NCI-H345 treated with DMSO at 0.1 percent for 48 hours (cell line): ENCODE measurements at regions not wholly inside any gene's neighbourhood (a gene's known extent, or its start where the extent isn't known, plus 50 kb on each side); places are given as distances from the start of the nearest gene placed in this dataset.

Experiments
- DNase-seq: peaks from one replicate; lab custom pipeline; 2025; ENCODE audit not compliant: unreplicated experiment; lab: John Stamatoyannopoulos, UW

DNA sequence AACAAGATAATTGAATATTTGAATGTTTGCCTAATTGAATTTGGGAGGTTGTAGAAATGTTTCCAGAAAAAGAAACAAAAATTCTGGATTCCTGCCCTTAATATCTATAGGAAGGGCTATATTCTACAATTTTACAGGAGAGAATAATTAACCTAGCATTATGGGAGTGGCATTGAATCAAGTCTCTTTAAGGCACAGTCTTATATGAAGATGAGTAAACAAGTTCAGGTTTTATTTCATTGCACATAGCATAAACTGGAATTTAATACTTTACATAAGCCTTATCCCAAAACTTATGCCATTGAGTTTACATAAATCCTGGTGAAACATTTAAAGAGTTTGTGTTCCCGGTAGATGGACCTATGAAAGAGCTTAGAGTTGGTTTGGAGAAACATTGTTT is 138.1 kb upstream of the ADAMTSL1 start:
- DNase-seq = no peak

DNA sequence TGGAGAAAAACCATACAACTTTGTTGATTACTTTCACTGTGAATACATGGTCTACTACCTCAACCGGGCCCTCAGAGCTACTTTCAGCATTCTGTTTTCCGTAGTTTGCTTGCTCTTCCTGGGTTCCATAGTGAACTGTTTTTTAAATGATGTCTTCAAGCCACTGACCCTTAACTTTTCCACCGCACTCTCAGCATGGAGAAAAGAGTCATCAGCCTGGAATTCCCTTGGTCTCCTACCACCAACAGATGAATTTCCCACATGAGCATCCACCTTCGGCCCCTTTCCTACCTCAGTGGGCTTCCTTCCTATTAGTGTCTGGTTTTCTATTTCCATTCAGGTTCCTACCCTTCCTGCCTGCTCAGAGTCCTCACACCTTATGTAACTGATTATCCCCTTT is 135.9 kb upstream of the ADAMTSL1 start:
- no peak for DNase-seq

DNA sequence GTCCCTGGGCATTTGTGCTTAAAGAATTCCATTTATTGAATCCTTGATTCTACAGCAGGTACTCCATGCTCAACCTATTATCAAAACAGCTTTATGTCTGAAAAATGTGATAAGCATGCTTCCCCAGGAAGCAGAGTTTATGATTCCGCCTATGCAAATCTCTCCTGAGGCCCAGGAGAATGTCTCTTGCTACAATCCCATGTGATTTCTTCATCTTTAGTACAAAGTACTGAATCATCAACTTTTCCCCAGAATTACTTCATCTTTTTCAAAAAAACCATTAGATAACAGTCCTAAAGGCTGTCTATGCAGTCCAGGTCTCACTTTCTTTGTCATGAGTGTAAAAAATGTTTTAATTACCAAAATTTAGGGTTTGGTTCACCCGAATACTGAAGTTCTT is 130.2 kb upstream of the ADAMTSL1 start:
- no peak for DNase-seq

DNA sequence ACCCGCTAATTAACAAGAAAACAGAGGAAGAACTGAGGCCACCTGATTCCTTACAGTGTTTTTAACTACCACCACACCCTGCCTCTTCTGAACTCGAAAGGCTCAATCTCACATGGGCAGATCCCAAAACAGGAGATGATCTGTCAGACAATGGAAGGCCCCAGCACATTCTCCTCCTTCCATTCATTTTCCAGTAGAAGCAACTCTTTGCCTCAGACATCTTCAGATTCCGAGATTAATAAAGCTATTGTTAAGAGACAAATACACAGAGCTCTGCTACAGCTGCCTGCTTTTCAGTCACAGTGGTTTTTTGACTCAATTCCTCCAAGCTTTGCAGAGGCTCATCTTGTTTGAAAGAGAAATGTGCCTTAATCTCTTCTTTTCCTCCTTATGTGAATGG is 127.2 kb upstream of the ADAMTSL1 start:
- DNase-seq = no peak

DNA sequence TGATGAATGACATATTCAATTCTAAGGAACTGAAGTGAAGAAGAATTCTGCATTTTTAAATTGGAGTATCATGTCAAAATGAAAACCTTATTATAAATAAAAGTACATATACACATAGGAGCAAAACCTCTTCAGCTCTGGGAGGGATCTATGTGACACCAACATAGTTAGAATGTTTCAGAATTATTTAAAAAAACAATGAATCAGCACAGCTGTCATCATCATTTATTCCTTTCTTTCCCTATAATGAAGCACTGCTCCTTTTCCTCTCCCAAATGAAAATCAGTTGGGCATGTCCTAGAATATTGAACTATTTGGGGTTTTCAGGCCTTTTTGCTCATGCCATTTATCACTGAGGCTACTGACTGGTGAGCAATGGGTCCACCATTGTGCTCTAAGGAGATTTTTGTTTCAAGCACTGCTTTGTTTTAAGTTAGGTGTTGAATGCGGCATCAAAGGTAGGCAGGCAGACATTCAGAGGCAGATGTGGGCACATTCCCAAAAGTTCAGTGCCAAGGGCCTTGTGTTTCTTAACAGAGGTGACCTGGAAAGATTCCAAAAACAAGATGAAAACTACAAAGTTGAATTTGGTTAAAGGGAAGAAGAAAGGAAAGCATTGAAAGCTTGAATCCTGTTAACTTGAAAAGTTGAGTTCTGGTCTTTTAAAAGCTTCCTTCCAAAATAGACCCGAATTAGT is 126.4 kb upstream of the ADAMTSL1 start:
- DNase-seq = no peak

DNA sequence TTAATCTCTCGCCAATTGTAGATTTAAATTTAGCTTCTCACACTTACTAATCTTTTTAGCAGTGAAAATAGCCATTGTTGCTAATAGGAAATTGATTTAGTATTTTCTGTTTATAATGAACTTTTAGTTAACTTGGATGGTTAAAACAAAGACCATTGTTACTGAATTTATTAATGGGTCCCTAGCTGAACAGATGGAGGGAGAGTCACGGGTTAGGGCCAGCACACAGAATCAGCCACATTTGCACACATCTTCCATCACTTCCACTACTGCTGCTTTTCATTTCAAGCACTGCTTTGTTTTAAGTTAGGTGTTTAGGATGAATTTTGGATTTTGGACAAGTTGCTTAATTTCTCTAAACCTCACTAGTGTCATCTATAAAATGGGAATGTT is 125.9 kb upstream of the ADAMTSL1 start:
- no peak for DNase-seq

DNA sequence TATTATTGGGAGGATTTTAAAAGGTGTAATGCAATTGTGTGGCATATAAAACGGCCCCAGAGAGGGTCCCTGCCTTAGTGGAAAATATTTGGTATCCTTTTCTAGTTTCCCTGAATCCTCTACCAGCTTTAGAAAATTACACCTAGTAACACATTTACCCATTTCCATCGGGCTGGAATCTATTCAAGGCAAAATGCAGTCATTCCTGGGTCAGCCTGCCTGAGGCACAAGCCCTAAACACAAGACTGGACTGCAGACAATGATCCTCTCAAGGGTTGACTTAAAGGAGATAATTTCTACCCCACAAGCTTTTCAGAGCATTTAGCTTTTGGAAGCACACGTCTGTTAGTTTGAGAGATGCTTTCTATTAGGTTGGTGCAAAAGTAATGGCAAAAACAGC is 124.4 kb upstream of the ADAMTSL1 start:
- DNase-seq = no peak

DNA sequence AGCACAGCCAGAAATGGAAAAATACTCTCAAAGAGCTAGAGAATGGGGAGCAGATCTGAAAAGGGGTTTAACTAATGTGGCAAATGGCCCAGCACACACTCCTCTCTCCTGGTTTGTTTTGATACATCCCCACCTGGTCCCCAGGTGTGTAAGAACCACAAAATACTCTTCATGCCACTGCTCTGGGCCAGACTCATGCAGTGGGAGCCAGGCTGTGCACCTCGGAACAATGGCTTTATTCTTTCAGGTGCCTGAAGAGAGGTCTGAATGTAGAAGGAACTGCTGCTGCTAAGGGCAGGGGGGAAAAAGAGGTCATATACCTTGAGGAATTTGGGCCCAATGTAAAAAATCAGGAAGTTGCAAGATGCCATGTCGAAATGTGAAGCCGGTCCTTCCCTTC is 123.9 kb upstream of the ADAMTSL1 start:
- no peak for DNase-seq

DNA sequence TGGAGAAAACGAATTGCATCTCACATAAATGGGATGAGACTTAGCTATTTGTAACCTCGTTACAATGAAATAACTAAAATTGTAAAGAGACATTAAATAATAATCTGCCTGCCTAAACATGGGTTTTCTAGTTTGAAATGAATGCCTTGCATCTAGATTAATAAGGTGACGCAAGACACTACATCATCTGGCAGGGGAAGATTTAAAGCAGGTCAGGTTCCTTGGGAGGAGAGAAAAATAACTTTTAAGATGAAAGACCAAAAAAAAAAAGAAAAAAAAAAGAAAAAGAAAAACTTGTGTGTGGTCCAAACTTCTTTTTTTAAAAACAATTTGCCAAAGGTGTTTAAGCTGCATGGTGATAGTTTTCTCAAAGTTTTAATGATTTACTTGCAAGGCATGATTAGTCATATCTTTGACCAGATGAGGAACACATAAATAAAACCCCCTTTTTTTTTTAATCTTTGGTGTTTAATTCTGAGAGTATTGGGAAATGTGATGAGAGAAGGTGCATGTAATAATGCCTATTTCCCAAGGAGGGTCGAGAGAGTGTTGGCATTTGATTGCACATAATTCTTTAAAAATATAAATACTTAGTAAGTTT is 122.9 kb upstream of the ADAMTSL1 start:
- DNase-seq = no peak

DNA sequence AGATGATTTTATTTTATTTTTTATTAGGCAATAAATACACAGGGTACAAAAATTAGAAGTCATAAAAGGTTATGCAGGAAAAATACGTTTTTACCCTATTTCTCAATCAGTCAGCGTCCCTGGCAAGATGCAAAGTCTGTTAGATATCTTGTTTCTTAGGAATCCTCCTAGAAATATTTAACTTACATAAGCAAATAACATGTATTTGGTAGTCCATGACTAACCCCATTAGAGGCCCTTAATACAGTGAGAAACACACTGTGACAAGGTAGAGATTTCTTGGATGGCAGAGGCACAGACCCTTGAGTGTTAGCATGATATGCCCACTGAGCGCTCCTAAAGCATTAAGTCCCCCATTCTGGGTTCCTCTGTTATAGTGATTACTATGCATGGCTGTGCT is 121.2 kb upstream of the ADAMTSL1 start:
- no peak for DNase-seq

DNA sequence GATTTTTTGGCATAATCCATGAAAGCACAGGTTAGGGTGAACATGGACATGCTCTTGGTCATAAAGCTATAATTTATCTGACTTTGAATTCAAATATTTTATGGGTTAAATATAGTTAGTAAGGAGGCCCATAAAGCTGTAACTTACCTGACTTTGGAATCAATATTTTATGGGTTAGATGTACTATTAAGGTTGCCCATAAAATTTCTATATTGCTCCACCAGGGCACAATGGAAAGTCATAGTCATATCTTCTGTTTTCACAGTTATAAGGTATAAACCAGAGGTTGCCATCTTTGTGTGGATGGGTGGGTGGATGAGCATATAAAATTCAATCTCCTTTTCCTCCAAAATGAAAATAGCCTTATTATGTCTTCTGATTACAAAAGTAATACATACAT is 120.5 kb upstream of the ADAMTSL1 start:
- no peak for DNase-seq

DNA sequence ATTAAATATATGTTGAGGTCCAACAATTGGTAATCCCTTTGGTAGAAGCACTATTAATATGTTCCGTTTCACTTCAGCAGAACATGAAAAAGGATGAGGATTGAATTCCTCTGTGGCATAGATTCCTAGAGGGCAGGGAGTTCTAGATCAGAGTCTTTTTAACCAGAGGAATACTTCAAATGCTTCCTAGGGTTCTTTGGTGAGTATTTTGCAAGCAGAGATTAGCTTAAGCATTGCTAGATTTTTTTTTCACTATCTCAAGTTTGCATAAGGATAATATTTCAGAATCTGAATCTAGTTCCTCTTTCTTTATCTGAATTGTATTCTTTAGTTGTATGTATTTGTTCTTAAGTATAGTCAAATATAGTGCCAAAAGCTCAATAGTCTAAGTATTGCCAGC is 116.6 kb upstream of the ADAMTSL1 start:
- no peak for DNase-seq

DNA sequence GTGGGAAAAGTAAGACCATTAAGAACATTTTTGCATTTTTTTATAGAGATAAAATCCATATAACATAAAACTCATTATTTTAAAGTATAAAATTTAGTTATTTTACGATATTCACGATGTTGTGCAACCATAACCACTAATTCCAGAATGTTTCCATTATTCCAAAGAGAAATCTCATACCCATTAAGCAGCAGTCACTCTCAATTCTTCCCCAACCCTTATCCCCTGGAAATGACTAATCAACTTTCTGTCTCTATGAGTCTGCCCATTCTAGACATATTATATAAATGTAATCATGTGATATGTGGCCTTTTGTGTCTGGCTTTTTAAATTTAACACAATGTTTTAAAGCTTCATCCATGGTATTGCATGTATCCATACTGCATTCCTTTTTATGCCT is 115.6 kb upstream of the ADAMTSL1 start:
- DNase-seq = no peak

DNA sequence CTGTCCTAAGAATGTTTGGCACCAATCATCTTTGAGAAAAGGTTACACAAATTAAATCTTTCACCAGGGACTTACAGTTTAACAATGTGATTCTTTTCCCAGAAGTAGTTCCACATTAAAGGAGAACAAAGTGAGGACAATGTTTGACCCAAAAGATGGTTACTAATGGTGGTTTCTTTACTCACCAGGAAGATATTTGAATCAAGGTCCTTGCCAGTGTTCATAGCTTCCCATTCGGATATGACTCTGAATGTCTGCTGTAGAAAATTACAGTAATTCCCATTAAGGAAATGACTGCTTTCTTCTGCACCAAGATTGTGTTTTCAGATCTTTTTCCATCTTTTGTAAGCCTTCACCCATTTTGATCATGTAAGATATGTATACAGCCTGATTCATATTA is 114.6 kb upstream of the ADAMTSL1 start:
- DNase-seq = no peak

DNA sequence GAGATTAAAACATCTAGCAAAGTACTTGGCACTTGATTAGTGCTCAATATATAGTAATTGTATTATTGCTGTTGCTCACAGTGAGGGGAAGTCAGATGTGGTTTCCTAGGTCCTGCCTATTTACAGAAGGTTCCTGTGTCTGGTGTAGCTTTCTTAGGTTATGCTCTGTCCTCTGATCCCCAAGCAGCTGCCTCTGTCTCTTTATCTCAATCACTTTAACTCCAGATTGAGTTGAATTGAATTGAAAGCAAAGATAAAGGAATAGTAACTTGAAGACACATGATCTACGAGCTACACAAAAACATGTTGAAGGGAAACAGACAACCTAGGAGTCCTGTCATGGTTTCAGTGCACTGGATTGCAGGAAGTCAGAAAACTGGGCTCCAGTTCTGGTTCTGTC is 113.9 kb upstream of the ADAMTSL1 start:
- no peak for DNase-seq

DNA sequence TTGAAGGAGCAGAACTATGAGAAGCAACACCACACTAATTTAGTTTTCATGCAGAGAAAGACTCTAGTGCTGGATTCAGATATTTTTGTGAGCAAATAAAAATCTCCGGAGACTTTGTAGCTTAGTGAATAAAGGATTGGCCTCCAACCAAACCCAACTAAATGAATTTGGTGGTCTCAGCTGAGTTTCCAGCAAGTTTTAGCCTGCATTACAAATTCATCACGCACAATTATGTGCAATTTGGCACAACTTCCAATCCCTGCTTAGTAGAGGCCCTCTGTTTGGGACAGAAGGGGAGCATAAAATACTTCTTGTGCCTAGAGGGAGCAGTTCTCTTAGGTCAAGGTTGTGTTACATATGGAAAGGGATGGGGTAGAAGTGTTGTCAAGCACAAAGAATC is 112.3 kb upstream of the ADAMTSL1 start:
- DNase-seq = no peak

DNA sequence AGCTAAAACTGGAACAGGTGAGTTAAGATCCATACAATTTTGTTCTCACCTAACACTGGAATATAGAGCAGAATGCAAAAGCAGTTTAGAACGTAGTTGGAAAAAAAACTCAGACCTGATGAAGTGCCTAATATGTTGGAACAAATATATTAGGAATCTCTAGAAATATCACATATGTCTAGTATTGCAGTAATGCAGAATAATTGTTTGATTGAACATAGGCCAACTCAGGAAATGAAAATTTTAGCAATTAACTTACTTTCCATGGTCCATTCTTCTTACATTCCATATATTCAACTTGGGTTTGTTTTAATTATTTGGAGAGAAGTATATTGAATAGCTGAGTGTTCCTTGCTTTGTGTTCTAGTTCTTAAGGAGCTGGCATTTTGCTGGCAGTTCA is 111.8 kb upstream of the ADAMTSL1 start:
- no peak for DNase-seq

DNA sequence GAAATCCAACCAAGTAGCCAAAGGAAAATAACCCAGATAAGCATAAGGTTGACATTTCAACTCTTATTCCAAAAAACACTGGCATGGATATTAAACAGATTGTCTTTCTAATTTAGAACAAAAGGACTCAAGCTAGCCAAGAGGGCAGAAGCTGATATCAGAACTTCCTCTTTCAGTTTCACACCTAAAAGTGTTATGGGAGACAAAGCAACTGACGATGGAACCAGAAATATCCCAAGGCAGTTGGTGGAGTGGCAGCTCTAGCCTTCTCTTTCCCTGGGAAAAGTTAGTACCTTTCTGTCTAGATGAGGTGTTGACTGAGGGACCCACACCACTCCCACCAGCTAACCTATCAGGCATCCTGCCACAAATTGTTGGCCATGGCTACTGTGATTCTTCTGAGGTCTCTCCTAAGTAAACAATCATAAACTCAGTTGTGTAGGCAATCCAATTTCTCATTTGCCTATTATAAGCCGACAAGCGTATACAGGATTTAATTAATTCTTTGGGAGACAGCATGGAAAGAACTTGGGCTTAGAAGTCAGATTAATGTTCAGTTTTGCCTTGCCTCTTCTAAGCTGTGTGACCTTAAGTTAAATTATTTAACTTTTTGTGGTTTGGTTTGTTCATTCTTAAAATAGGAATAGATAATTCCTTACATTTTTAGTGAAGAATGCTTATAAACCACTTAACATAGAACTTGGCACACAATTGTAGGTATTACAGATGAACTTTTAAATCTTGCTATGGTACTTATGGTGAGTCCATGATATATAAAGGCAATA is 110.9 kb upstream of the ADAMTSL1 start:
- DNase-seq = no peak

DNA sequence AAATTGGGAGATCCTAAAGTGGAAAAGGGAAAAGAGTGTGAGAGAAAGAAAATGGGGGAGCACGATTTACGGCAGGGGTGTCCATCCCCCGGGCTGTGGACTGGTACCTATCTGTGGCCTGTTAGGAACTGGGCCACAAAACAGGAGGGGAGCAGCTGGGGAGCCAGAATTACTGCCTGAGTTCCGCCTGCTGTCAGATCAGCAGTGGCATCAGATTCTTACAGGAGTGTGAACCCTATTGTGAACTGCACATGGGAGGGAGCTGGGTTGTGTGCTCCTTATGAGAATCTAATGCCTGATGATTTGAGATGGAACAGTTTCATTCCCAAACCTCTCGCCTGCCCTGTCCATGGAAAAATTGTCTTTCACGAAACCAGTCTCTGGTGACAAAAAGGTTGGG is 108.3 kb upstream of the ADAMTSL1 start:
- no peak for DNase-seq

DNA sequence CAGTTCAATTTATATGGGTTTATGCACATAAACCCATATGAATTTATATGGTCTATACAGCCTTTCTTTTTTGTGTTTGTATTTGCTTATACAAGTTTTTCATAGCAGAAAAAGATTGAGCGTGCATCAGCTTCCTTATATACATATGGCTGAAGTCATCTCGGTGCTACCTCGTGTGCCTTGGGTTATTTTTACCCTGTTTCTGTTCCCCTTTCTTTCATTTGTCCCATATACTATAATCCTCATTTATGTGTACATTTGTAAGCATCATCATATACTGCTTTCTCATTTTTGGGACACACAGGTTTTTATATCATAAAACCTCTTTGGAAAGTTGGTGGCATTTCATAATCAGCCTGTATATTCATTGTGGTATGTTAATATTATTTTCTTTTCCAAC is 107.8 kb upstream of the ADAMTSL1 start:
- no peak for DNase-seq

DNA sequence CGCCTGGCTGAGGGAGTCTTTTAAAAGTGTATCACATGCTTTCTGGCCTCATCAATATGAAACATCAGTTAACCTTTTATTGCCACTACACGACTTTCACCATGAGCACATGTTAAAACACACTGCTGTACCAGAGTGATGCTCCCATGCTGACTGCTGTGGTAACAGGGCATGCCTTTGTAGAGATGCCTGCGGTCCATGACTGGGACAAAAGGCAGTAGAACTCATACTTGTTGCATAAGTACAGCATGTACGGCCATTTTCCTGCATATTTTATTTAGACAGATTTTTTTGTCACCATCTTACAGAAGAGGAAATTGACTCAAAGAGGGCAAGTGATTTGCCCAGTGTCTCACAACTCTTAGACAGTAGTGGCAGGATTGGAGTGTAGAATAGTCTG is 105.7 kb upstream of the ADAMTSL1 start:
- DNase-seq = no peak

DNA sequence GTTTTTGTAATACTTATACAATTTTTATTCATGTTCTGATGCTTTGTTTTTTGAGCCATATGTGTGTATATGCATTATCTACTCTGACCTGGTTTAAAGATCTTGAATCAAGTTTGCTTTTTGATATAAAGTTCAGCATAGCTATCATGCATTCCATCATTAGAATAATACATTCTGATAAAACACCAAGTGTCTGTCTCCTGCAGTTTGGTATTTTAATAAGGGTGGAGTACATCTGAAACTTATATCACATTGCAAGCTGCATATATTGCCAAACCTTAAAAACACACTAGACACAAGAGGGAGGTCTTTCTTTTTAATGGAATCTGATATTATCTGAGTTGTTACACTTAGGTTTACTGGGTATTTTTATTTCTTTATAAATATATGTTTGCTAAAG is 102.8 kb upstream of the ADAMTSL1 start:
- no peak for DNase-seq

DNA sequence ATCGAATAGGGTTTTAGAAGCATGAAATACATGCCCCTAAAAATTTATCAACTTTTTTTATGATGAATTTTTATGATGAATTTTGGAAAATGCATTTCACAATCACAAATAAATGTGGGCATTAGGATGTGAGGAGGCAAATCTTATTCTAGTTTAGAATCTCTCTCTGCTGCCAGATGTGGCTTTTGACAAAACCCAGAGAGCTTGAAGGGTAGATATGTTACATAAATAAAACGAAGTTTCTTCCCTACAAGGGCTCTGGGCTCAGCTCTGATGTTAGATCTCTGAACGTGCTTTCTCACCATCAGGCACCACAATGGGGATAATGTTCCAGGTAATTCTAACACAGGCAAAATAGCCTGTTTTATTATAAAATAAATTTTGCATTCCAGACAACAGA is 102.3 kb upstream of the ADAMTSL1 start:
- DNase-seq = no peak
